ENCODE measurements at regions not wholly inside any gene's neighbourhood (a gene's known extent, or its start where the extent isn't known, plus 50 kb on each side); places are given as distances from the start of the nearest gene placed in this dataset.

DNA sequence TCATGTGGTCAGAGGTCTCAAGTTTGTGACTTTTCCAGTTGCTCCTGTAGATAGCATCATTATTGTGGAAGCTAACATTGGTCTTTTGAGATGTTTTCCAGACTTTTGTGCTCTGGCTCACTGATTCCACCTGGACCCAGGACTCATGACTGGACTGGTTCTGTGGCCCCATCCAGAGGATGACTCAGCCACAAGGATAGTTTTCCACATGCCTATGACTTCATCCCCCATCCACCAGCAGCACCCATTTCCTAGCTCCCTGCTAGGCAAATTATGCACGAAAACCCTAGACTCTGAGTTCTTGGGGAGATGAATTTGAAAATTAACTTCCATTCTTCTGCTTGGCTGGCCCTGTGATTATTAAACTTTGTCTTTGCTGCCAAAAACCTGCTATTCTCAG lies 949.3 kb downstream of the MRPL39 start:
- no peak for TF ChIP-seq CTCF (tag by site-specific recombination; IDR thresholded peaks at IDR 0.05)
- TF ChIP-seq ZNF639 (tag by site-specific recombination; IDR thresholded peaks at IDR 0.05), result no peak
- TF ChIP-seq ZNF223 (tag by site-specific recombination; IDR thresholded peaks at IDR 0.05), result no peak

Measured in HEK293 (cell line).